IPS DF 19.7 (cell line): ENCODE measurements at regions not wholly inside any gene's neighbourhood (a gene's known extent, or its start where the extent isn't known, plus 50 kb on each side); places are given as distances from the start of the nearest gene placed in this dataset.

Experiments
- DNase-seq: peaks from one replicate; pipeline ENCODE4 v3.0.0-alpha.2; 2013; ENCODE audit warnings: low read depth, low spot score

DNA sequence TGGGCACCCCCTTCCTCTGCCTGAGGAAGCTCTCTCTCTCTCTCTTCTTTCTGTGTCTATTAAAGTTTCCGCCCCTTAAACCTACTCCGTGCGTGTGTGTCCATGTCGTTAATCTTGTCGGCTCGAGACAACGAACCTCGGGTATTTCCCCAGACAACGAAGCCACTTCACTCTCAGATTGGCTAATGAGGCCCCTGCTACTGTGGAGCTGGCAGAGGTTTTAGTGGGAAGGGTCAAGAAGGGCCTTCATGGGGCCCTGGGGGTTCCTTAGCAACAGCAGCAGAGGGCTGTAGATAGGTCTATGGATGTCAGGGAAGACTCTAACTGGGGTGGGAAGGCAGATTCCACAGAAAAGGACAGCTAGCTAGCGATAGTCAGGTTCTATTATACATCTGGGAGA is 239.8 kb upstream of the RAB4A start:
- no peak for DNase-seq

DNA sequence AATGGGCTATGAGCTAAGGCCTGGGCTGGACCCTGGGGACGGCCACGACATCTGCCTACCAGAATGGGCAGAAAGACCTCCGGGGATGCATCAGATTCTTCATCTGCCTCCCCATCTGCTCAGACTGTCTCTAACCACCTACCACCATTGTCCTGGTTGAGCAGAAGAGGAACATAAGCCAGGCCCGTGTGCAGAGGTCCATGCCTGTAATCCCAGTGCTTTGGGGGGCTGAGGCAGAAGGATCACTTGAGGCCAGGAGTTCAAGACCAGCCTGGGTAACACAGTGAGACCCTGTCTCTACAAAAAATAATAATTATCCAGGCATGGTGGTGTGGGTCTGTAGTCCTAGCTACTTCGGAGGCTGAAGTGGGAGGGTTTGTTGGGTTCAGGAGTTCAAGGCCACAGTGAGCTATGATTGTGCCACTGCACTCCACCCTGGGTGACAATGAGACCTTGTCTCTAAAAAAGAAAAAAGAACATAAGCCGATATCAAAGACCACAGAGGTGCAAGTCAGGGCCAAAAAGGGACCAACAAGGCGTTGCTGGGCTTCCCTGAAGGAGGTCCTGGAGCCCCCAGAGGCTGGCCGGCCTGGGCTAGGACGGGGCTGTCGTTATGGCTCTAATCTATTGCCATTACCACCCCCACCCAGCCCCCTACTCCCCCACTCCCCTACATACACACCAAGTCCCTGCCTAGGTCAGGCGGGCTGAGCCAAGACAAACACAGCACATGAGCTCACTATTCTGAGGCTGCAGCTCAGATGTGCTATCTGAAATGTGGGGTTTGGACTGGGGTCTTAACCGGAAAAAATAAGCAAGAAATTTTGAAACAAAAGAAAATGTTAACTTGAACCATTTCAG is 239.2 kb upstream of the RAB4A start:
- DNase-seq, result no peak

DNA sequence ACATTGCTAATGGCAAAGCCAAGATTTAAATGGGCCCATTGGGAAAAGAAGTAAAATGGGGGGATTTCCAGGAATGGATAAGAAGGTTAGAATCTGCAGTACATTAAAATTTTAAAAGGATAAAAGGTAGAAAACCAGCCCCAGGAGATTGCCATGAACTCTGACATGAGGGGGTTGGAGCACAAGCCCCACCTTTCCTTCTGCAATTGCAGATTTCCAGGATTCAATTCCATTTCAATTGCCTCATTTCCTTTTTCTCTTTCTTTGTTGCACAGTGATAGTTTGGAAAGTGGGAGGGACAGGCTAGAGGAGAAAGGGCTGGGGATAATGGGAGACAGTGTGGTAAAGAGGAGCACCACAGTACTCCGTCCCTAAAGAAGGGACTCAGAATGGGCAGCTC is 238.5 kb upstream of the RAB4A start:
- DNase-seq, result no peak

DNA sequence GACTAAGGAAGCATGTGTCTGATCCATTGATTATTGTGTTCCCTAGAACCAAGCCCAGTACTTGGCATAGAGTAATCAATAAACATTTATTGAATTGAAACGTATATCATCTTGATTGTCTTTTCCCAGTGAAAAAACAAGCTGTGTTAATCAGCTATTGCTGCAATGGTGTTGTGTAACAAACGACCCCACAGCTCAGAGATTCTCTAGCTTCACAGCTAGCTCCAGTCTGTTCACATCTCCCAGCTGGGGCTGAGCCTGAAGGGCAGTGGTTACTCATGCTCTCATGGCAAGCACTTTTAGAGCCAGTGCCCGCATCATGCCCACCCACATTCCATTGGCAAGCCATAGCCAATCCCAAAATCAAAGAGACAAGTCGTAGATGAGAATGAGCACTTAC is 237.4 kb upstream of the RAB4A start:
- DNase-seq, result no peak

DNA sequence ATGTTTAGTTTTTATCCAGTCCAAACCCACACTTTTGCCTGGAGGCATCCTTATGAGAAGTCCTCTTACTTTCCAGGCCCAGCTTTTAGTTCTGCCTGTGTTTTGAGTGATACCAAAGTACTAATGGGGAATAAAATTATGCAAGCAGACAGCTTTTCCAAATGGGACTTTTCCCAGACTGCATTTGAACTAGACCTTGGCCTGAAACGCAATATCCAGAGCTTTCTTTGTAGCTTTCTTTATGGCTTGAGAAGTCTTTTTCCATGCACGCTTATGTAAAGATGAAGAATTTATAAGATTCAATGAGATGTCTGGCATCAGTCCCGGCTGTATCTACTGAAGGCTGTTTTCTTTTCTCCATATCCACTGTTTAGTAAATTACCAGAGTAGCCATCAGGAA is 236.6 kb upstream of the RAB4A start:
- no peak for DNase-seq

DNA sequence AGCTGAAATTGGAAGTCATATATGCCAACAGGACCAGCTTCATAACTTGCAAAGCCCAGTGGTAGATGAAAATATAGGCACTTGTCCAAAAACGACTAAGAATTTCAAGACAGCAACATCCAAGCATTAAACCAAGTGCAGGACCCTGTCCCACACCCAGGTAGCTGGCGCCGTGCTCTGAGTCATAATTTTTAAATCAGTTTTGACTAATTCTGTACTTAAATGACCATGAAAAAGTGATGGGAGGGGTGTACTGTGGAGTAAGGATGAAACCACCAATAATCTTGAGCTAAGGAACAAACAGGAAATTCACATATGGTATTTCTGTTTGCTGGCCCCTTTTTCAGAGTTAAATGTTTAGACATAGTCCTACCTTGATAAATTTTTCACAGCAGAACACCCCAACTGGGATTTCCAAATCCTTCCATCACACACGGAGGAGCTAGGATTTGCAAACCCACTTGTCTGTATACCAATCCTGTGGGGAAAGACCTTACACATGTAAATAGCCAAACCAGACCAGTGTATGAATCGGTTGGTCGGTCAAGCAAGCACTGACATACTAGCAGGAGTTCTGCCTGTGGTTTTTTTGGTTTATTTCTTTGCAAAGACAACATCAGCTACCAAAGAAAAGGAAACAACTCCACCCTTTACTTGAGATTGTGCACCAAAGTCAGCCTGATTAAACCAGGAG is 235.7 kb upstream of the RAB4A start:
- no peak for DNase-seq

DNA sequence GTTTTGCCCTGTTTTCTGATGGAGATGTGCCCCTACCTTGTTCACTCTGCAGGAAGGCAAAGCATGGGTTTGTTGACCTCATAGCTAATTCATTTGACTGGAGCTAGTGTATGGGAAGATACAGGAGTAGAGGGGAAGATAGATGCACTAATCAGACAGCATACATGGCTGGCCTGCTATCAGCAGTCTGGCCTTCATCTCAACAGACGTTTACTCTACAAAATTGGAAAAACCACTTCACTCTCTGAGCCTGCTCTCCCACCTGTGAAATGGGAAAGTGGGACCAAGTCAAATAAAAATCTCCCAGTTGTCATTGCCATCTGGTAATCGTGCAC is 235.2 kb upstream of the RAB4A start:
- no peak for DNase-seq

DNA sequence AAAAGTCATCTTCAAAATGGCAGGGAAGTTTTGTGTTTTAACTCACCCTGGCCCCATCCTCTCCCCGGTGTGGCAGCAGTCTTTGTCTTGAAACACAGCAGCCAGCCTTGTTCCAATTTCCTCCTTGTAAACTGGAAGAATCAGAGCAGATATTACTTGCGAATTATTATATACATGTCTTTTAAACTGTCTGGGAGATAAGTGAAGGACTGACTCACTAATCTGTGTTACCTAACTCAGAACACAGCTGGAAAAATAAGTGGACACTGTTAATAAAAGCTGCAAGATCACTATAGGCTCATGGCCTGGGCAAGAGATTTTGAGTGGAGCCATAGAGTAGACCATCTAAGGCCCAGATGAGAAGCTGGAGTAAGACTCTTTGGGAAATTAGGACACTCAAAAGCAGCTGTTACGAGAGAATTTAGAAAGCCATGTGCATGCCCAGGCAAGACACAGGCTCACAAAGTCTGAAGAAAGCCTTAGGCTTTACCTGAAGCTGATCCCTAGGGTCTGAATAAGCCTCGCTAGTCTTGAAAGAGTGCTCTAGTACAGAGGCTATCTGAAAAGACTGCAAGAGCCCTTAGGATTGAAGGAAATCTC is 233.0 kb upstream of the RAB4A start:
- no peak for DNase-seq

DNA sequence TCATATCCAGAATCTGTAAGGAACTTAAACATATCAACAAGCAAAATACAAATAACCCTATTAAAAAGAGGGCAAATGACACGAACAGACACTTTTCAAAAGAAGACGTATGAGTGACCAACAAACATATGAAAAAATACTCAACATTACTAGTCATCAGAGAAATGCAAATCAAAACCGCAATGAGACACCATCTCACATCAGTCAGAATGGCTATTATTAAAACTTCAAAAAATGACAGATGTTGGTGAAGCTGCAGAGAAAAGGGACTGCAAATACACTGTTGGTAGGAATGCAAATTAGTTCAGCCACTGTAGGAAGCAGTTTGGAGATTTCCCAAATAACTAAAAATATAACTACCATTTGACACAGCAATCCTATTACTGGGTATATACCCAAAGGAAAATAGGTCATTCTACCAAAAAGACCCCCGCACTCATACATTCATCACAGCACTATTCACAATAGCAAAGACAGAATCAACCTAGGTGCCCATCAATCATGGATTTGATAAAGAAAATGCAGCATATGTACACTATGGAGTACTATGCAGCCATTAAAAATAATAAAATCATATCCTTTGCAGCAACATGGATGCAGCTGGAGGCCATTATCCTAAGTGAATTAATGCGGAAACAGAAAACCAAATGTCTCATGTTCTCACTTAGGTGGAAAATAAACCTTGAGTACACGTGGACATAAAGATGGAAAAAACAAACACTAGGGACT is 230.1 kb upstream of the RAB4A start:
- no peak for DNase-seq

DNA sequence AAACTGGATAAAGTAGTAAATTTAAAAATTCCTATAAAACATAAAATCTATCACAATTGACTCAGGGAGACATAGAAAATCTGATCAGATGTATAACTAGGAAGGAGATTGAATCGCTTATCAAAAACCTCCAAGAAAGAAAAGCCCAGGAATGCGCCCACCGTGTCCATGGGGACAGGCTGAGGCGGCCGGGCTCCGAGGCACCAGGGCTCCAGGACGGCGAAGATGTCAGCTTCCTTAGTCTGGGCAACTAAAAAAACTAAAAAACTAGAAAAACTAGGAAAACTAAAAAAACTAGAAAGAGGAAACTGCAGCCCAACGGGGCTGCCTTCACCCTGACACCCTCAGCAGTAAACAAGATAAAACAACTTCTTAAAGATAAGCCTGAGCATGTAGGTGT is 229.0 kb upstream of the RAB4A start:
- DNase-seq, result no peak

DNA sequence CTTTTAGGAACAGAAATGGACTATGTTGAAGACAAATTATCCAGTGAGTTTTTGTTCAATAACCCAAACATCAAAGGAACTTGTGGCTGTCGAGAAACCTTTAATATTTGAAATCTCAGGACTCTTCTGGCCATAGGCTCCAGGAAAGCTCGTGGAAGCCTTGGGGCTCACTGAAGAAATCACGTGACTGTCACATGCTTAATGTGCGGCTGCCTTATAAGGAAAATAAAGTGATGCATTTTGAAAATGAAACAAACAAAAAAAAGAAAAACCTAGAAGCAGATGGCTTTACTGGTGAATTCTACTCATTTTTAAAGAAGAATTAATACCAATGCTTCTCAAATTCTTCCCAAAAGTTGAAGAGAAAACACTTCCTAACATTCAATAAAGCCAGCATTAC is 228.4 kb upstream of the RAB4A start:
- no peak for DNase-seq

DNA sequence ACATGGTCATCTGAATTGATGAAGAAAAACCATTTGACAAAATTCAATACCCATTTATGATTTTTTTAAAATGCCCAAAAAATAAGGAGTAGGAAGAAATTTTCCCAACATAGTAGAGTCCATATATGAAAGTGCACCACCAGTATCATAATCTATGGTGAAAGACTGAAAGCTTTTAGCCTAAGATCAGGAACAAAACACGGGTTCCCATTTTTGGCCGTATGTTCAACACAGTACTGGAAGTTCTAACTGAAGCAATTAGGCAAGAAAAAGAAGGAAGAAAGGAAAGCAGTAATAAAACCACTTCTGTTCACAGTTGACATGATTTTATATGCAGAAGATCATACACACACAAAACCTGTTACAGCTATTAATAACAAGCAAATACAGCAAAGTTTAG is 227.8 kb upstream of the RAB4A start:
- DNase-seq, result no peak

DNA sequence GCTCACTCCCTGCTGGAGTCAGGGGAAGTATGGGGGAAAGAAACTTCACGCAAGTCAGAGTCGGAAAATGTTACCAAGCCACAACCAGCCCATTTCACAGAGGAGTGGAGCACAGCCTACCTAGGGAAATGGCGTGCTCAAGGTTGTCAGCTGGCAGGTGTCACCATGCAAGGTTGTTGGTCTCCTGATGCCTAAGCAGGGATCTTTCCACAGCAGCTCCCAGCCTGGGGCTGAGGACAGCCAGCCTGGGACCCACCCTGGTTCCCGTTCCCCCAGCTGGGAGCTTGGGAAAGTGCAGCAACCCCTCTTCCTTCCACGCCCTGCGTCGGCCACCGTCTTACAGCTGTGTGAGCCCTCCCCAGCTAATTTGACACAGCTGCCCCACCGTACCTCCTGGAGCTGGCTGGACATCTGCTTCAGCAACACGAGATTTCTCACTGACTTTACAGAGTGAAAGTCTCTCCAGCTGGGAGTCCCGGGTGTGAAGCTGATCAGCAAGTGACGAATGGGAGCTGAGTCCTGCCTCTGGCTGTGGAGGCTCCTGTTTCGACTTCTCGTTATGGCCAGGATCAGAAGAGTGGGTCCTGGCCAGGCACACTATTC is 224.6 kb upstream of the RAB4A start:
- no peak for DNase-seq

DNA sequence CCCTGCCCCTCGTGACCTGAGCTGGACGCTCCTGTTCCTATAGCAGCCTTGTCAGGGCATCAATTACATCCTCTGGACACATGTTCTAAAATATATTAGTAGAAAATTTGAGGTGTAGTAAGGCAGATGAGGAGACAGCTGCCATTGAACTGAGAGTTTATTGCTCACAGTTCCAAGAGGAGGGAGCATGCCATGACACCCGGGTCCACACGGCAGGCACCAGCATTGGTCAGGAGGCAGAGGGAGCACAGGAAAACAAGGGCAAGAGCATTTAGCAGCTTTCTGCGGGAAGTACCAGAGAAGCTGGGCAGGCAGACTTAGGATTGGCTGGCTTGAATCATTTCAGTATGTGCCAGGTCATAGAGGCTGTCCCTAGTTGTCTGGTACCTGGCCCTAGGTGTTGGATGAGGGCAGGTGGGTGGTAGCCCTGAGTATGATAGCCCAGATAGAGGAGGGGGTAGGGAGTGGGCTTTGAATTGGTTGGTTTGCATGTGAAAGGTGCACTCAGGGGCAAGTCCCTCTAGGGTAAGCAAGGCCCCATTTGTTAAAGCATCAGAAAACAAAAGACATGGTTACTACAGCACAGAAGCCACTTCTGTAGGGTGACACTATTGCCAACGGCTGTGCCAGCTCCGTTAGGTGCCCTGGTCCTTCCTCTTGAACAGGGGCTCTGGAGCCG is 223.6 kb upstream of the RAB4A start:
- no peak for DNase-seq

DNA sequence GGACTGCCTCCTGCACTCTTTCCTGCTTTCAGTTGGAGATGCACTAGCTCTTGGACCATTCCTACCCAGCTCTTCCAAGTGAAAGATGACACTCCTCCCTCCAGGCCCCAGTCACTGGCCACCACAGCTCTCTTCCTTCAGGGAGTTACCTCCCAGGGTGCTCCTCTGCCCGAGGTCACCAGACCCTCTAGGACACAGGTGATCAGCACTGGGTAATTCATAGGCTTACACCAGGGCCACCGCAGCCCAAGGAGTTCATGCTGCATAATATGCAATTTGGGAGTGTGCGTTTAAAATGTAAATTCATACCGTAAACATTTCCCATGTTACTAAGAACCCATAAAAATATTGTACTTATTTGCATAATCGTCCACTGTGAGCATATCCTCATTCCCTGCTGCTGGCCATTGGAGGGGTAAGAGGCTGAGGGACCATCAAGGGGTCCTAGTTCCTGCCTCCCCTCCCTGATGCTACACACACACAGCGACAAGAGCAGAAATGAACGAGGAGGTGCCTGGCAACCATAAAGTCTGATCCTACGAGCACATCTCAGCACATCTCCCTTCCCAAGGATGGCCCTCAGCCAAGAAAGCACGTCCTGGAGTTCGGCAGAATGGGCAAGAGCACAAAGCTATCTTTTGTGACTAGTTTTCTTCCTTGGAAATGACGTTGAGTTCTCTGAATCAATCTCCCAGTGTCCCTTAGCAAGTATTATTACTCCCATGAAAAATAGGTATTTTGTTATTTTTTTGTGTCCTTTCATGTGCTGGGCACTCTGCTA is 222.9 kb upstream of the RAB4A start:
- DNase-seq, result no peak

DNA sequence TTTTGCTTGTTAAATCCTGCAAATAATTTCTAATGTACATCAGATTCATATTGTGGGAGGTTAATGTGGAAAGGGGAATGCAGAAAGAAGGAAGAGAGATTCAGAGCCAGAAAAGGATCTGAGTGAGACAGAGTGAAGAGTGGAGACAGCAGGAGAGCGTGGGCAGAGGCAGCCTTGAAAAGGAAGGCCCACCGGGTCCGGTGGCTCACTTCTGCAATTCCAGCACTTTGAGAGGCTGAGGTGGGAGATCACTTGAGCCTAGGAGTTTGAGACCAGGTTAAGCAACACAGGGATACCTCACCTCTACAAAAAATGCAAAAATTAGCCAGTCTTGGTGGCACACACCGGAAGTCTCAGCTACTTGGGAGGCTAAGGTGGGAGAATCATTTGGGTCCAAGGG is 222.0 kb upstream of the RAB4A start:
- DNase-seq, result no peak

DNA sequence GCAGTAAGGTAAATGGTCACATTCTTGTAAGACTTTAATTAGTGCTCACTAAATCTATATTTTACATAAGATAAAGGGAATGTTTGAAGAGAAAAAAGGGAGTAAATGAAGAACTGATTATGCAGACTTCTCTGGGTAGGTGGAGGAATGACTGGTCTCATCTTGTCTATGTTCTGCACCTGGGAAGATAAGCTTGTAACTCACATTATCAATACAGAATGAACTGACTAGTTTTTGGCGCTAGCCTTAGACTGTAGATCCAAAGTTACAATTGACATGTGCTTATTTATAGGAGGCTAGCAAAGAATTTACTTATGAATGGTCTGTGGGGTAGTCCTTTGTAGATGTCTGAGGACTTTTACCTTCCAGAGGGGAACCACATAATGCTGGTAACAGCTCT is 214.9 kb upstream of the RAB4A start:
- no peak for DNase-seq

DNA sequence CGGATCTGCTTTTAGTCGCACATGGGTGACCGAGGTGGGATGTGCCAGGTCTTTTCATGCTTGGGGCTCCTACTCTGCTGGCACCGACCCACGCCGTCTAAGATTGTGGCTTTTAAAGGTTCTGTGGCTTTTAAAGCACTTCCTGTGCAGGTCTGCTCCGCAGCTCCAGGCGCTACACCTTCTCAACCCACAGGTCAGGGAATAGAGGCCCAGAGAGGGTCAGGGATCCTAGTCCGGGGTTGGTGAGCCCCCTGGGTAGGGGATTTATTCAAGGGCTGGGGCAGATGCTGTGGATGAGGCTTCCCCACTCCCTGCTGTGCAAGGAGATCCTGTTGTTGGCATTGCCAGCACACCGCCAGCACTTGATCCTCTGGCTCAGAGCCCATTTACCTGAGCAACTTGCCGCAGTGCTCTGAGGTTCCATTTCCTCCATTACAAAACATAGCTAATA is 212.8 kb upstream of the RAB4A start:
- no peak for DNase-seq

DNA sequence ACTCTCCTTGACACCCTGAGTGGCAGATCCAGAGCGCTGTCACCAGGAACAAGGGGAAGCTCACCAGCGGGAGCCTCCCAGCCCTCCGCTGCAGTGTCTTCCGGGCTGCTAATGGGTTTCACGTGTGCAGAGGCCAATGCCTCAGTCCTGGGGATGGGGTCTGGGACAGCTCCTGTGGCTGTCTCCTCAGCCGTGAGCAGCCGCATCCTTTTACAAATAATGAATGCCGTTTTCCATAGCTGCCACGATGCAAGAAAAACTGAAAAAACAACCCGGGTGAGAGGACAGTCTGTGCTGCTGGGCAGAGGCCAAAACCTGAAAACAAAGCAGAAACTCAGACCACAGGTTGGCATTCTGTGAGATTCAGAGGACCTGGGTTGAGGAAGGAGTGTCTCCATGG is 212.2 kb upstream of the RAB4A start:
- DNase-seq, result no peak
